Upper lobe of left lung (tissue), 6 donors: ENCODE measurements at regions not wholly inside any gene's neighbourhood (a gene's known extent, or its start where the extent isn't known, plus 50 kb on each side); places are given as distances from the start of the nearest gene placed in this dataset.
A peak's percentile ranks its signal among the peaks of the same experiment; 100 is the strongest.

ENCODE experiments used
- ATAC-seq, 2 donors: fragments of 200-7000 bp; cut with Tn5 transposase; one replicate each; pipeline ENCODE4 v1.9.1; 2022; ENCODE audit warnings: mild to moderate bottlenecking in 2 of 2, moderate library complexity in 2 of 2; ENCODE audit not compliant: low FRiP score in 2 of 2
- DNase-seq, 2 donors: peaks; one replicate each; pipeline ENCODE4 v3.0.0-alpha.2; 2019 to 2020
- H3K27ac ChIP-seq, 4 donors: fragments of 200-600 bp; sonication (generic); one replicate each; pipeline ENCODE4 v1.5.1; 2016 to 2019
- H3K27me3 ChIP-seq, 4 donors: fragments of 200-600 bp; sonication (generic); one replicate each; pipeline ENCODE4 v1.5.1; 2017 to 2019
- H3K36me3 ChIP-seq, 4 donors: fragments of 200-600 bp; sonication (generic); one replicate each; pipeline ENCODE4 v1.5.1; 2016 to 2019
- H3K4me1 ChIP-seq, 4 donors: fragments of 200-600 bp; sonication (generic); one replicate each; pipeline ENCODE4 v1.5.1; 2018 to 2019
- H3K4me3 ChIP-seq, 4 donors: fragments of 200-600 bp; sonication (generic); one replicate each; pipeline ENCODE4 v1.5.1; 2017 to 2019; ENCODE audit warnings: mild to moderate bottlenecking in 2 of 4, moderate library complexity in 1 of 4
- H3K9me3 ChIP-seq, 4 donors: fragments of 200-600 bp; sonication (generic); one replicate each; pipeline ENCODE4 v1.5.1; 2018 to 2019
- EP300 ChIP-seq, 4 donors: sonication (generic); formaldehyde crosslinking; IDR thresholded peaks; one replicate each; pipeline ENCODE4 v1.5.1; 2017; ENCODE audit warnings: antibody characterized with exemption in 4 of 4, control low read depth in 2 of 4
- POLR2A ChIP-seq, 4 donors: fragments of 450-650 bp; IDR thresholded peaks; one replicate each; pipeline ENCODE4 v1.5.1; 2016 to 2017; ENCODE audit warnings: antibody characterized with exemption in 4 of 4, mild to moderate bottlenecking in 2 of 4
- POLR2AphosphoS5 ChIP-seq, 2 donors: sonication (generic); formaldehyde crosslinking; IDR thresholded peaks; one replicate each; pipeline ENCODE4 v1.5.1; 2017; ENCODE audit warnings: antibody characterized with exemption in 2 of 2
- WGBS, 2 donors: methylation state at CpG; one replicate each; pipeline ENCODE4 v1.1.5; 2017 to 2018; 5-methylcytosine and 5-hydroxymethylcytosine counted together
- TF ChIP-seq, protein P1 (sequence below), 6 experiments: fragments of 450-650 bp in 4 of 6; fragments of 200-600 bp in 2 of 6; sonication (generic) in 2 of 6; IDR thresholded peaks; one replicate each; pipeline ENCODE4 v1.5.1; 2016 to 2019; ENCODE audit warnings: antibody characterized with exemption in 6 of 6
- donor health status: DM: no; HTN: no; CAD: no; lungs with moderate emphysema.
- donor health status: DM: no; HTN: yes; CAD: no; lungs with severe emphysema.

DNA sequence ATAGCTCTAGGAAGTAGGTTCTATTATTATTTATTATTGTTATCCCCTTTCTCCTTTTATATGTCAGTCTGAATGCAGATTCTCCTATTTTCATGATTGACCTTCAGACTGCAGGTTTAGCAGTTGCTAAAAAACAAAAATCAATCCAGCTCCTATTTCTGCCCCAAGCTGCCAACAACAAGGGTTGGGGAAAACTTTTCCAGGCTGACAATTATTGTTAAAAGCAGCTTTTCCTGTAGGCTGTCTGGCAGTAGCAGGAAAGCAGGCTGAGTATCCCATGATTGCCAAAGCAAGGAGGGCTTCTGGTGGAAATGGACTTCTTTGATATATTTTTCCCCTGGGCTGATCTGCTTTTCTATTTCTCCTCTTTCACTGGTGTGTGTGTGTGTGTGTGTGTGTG lies 78.0 kb upstream of the CTLA4 start:
- DNase-seq (no peak), ATAC-seq (no peak)
- TF ChIP-seq EP300 (IDR thresholded peaks at IDR 0.05): no peak
- Histone ChIP-seq H3K27me3 (no peaks in the 10 kb centered on the region), H3K4me1 (peaks cover 20 to 26% (median 24%) of the 10 kb centered on the region in 4 donors), H3K36me3 (no peaks in the 10 kb centered on the region), H3K9me3 (no peaks in the 10 kb centered on the region), H3K4me3 (no peak overlapping the region), H3K27ac (no peak overlapping the region)

DNA sequence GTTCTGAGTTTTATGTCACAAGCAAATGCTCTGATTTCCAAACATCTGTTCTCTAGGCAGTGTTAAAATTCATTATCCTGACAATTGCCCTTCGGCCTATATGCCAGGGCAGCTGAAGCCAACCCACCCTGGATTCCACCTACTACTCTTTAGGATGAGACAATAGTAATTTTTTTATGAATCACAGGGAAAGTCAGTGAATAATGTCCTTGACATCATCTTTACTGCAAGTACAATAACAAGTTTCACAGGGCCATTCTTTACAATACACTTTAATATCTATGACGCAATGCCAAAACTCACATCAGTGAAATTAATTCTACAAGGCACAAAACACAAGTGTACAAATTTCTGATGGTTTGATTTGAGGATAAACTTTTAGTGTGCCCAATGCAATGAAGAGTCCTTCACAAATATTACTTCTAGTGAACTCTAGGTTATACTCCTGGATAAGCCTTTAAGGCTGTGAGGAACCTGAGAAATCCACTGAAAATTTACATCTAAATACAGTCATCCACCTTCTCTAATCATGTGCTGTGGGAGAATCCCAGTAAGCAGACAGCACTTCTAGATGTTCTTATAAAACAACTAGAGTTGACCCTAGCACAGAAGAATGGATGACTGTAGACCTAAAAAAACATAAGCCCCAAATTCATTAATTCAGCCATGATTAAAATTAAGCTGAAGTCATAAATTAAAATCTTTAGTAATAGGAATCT lies 77.3 kb upstream of the CTLA4 start:
- DNase-seq: no peak
- Histone ChIP-seq H3K4me3 (no peak overlapping the region), H3K27me3 (no peaks in the 10 kb centered on the region), H3K36me3 (no peaks in the 10 kb centered on the region), H3K9me3 (no peaks in the 10 kb centered on the region), H3K27ac (no peak overlapping the region), H3K4me1 (peaks cover 20 to 26% (median 24%) of the 10 kb centered on the region in 4 donors)
- no peak for ATAC-seq
- TF ChIP-seq, protein P1, sequence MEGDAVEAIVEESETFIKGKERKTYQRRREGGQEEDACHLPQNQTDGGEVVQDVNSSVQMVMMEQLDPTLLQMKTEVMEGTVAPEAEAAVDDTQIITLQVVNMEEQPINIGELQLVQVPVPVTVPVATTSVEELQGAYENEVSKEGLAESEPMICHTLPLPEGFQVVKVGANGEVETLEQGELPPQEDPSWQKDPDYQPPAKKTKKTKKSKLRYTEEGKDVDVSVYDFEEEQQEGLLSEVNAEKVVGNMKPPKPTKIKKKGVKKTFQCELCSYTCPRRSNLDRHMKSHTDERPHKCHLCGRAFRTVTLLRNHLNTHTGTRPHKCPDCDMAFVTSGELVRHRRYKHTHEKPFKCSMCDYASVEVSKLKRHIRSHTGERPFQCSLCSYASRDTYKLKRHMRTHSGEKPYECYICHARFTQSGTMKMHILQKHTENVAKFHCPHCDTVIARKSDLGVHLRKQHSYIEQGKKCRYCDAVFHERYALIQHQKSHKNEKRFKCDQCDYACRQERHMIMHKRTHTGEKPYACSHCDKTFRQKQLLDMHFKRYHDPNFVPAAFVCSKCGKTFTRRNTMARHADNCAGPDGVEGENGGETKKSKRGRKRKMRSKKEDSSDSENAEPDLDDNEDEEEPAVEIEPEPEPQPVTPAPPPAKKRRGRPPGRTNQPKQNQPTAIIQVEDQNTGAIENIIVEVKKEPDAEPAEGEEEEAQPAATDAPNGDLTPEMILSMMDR (IDR thresholded peaks at IDR 0.05): no peak
- TF ChIP-seq POLR2AphosphoS5 (IDR thresholded peaks at IDR 0.05) (no peak), POLR2A (IDR thresholded peaks at IDR 0.05) (no peak)
- WGBS, 2 donors: 90 to 100% methylated on average over 2 of the region's 2 CpGs

DNA sequence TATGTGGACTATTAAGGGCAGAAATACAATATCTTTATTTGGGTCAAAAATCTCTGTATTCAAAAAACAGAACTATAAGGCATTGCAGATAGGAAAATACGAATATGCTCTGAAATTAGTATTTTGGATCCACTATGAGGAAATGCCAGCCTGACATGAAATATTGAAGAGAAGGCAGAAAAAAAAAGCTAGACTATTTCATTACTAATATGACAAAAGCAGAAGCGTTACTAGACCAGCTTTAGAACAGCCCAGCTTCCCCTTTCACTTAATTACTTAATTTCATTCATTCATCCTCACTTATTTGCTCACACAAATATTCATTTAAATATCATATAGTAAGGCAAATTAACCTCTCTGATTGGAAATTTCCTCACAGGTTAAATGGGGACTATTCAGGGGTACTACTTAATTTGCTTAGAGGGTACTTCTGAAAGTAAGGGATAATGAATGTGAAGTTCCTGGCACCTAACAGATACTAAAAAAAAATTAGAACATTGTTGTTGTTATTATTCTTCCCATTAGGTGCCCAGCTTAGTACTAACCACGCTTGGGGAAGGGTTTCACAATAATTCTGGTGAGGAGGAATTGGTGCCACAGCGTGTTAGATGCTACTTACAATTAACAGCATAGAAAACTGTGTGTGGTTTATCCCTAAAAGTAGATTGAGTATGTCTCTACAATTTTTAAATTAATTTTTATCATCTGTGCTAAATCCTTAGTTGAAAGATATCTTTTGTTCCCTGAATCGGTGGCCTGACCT lies 71.1 kb upstream of the CTLA4 start:
- Histone ChIP-seq H3K4me1 (no peaks in the 10 kb centered on the region), H3K4me3 (no peak overlapping the region), H3K9me3 (no peaks in the 10 kb centered on the region), H3K27me3 (no peaks in the 10 kb centered on the region), H3K27ac (peak overlapping the region in 1 of 4 donors; percentile 9), H3K36me3 (no peaks in the 10 kb centered on the region)
- no peak for TF ChIP-seq EP300 (IDR thresholded peaks at IDR 0.05)
- TF ChIP-seq POLR2AphosphoS5 (IDR thresholded peaks at IDR 0.05): no peak
- TF ChIP-seq, protein P1 (IDR thresholded peaks at IDR 0.05): no peak
- TF ChIP-seq POLR2A (IDR thresholded peaks at IDR 0.05): no peak
- ATAC-seq (peak in 1 of 2 donors; percentile 63), DNase-seq (no peak)
- WGBS, 2 donors: 79 to 80% methylated on average over 5 of the region's 5 CpGs

DNA sequence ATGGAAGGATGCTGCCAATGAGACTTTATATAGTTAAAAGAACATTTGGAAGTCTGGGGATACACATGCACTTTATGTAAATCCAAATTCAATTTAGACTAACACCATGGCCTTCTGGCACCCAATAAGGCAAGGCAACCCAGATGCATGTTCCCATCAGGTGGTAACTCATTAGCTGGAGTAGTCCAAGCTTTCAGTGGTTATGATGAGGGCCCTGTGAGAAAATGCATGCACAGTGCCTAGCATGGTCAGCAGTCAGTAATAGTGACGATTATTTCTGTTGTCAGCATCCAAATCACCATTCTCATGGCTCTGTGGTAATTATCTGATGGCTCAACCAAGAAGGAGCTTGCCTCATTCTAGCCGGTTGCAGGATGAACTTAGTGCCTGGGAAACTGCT lies 70.3 kb upstream of the CTLA4 start:
- Histone ChIP-seq H3K4me3 (no peak overlapping the region), H3K9me3 (no peaks in the 10 kb centered on the region), H3K36me3 (no peaks in the 10 kb centered on the region), H3K27ac (no peak overlapping the region), H3K4me1 (peaks cover 0 to under 1% (median 0%) of the 10 kb centered on the region in 4 donors), H3K27me3 (no peaks in the 10 kb centered on the region)
- TF ChIP-seq POLR2A (IDR thresholded peaks at IDR 0.05) (no peak), EP300 (IDR thresholded peaks at IDR 0.05) (no peak), POLR2AphosphoS5 (IDR thresholded peaks at IDR 0.05) (no peak)
- TF ChIP-seq, protein P1 (IDR thresholded peaks at IDR 0.05): no peak
- DNase-seq (no peak), ATAC-seq (peak; percentile 18 to 43)
- 44 to 51% methylated on average over 2 of the region's 2 CpGs for WGBS, 2 donors

DNA sequence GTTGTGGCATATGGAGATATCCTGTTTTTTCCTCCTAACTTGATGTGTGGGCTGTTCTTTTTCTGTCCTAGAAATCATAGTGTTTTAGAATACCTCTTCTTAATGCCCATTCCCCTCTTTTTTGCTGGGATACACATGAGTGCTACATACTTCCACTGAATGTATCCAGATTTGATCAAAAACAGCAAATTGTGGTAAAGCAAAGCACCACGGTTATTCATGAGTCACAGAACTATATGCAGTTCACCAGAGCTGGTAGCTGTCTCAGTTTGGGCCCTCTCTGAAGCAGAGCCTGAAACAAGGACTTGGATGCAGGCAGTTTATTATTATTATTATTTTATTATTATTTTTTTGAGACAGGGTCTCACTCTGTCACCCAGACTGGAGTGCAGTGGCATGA lies 69.9 kb upstream of the CTLA4 start:
- H3K9me3 ChIP-seq: no peaks in the 10 kb centered on the region
- no peaks in the 10 kb centered on the region for H3K36me3 ChIP-seq
- DNase-seq (no peak), ATAC-seq (no peak)
- TF ChIP-seq EP300 (IDR thresholded peaks at IDR 0.05) (no peak), POLR2AphosphoS5 (IDR thresholded peaks at IDR 0.05) (no peak), POLR2A (IDR thresholded peaks at IDR 0.05) (no peak)
- TF ChIP-seq, protein P1 (IDR thresholded peaks at IDR 0.05): no peak
- no peak overlapping the region for H3K27ac ChIP-seq
- WGBS, 2 donors: 79 to 100% methylated on average over 1 of the region's 1 CpG
- no peaks in the 10 kb centered on the region for H3K27me3 ChIP-seq
- peaks cover 0 to 5% (median 0%) of the 10 kb centered on the region in 4 donors for H3K4me1 ChIP-seq
- no peak overlapping the region for H3K4me3 ChIP-seq
